Heart right ventricle (tissue), 16 donors: ENCODE measurements at regions not wholly inside any gene's neighbourhood (a gene's known extent, or its start where the extent isn't known, plus 50 kb on each side); places are given as distances from the start of the nearest gene placed in this dataset.
A peak's percentile ranks its signal among the peaks of the same experiment; 100 is the strongest.
"Not testable (repeated sequence)": the region's sequence is repeated elsewhere in the genome, so short reads cannot be mapped to it uniquely, and the experiment has no call there.

Experiments
- ATAC-seq, 8 donors: fragments of 200-7000 bp; cut with Tn5 transposase; one replicate each; pipeline ENCODE4 v1.9.1; 2020; ENCODE audit warnings: mild to moderate bottlenecking in 8 of 8, moderate library complexity in 8 of 8, moderate number of reproducible peaks in 1 of 8
- DNase-seq, 2 donors: peaks; one replicate each; pipeline ENCODE4 v3.0.0-alpha.2; 2020
- H3K27ac ChIP-seq, 10 donors: fragments of 200-600 bp; sonication (generic) in 2 of 10; one replicate each; pipeline versions ENCODE4 v1.5.0 to v1.8.0; 2020 to 2022; ENCODE audit warnings: mild to moderate bottlenecking in 3 of 10
- H3K27me3 ChIP-seq, 7 donors: fragments of 200-600 bp; one replicate each; pipeline ENCODE4 v1.8.0; 2021 to 2022; ENCODE audit warnings: mild to moderate bottlenecking in 2 of 7
- H3K36me3 ChIP-seq, 9 donors: fragments of 200-600 bp; sonication (generic) in 1 of 9; one replicate each; pipeline versions ENCODE4 v1.5.0 to v1.8.0; 2020 to 2022; ENCODE audit warnings: mild to moderate bottlenecking in 2 of 9
- H3K4me1 ChIP-seq, 9 donors: fragments of 200-600 bp; sonication (generic) in 1 of 9; one replicate each; pipeline versions ENCODE4 v1.5.0 to v1.8.0; 2020 to 2022; ENCODE audit warnings: mild to moderate bottlenecking in 4 of 9
- H3K4me3 ChIP-seq, 10 donors: fragments of 200-600 bp; sonication (generic) in 2 of 10; one replicate each; pipeline versions ENCODE4 v1.5.0 to v1.8.0; 2020 to 2022; ENCODE audit warnings: mild to moderate bottlenecking in 7 of 10, moderate library complexity in 2 of 10
- H3K9me3 ChIP-seq, 11 donors: fragments of 200-600 bp in 10 of 11; sonication (generic) in 2 of 11; one replicate each; pipeline versions ENCODE4 v1.5.0 to v1.8.0; 2013 to 2022; ENCODE audit warnings: mild to moderate bottlenecking in 2 of 11, control low read depth in 1 of 11, moderate library complexity in 1 of 11
- CTCF ChIP-seq, 9 donors: fragments of 200-600 bp; sonication (generic) in 2 of 9; IDR thresholded peaks; one replicate each; pipeline versions ENCODE4 v1.5.0 to v1.8.0; 2021 to 2022; ENCODE audit warnings: antibody characterized with exemption in 9 of 9, mild to moderate bottlenecking in 5 of 9, moderate library complexity in 1 of 9
- WGBS, 2 donors: extraction: QIAGEN DNeasy Blood & Tissue Kit; methylation state at CpG; one replicate each; pipeline ENCODE4 v1.1.7; 2013; ENCODE audit warnings: inconsistent platforms in 1 of 2; 5-methylcytosine and 5-hydroxymethylcytosine counted together
- intact Hi-C, 10 donors: fragments of 100-400 bp; cut with DNase I; formaldehyde crosslinking; loops; one replicate each; pipeline versions ENCODE4 v1.11.1 to v1.14.2; 2022
- donor health status: Arrhythmogenic right ventricular cardiomyopathy.
- donor health status: ischemic (EF 13 %, LVEDD 7.1; RV severe dilation, severe dysfunction).
- donor health status: healthy with polysubstance abuse.
- donor health status: DM: no; HTN: yes; CAD: no.
- donor health status: DM: no; HTN: no; CAD: no.
- donor health status: ischemic (EF 25% LVEDD 6.9; RV normal size, moderate dysfunction).
- donor health status: ischemic (EF 25% LVEDD 5.7; RV mildly dilated, moderate dysfunction).
- donor health status: healthy.
- donor health status: DM: yes; HTN: yes; CAD: no.
- donor health status: Ischemic cardiomyopathy.
- donor health status: ischemic (EF 35%, LVEDD 5.7; RV mildly dilated, moderate dysfunction).
- donor health status: nonischemic (EF 11% LVEDD 7.7; RV severe dilation, severe dysfunction).
- donor health status: DM: yes; HTN: yes; CAD: no.
- donor health status: PGD.
- donor health status: ischemic (EF 29% LVEDD 5.4; RV normal size, mild dysfunction).
- donor health status: nonischemic (EF 23%, LVEDD 6.1; RV moderate dilation, normal function).

- Histone ChIP-seq H3K4me3 (no peak overlapping the region), H3K9me3 (no peaks in the 10 kb centered on the region), H3K27ac (no peak overlapping the region), H3K36me3 (no peaks in the 10 kb centered on the region), H3K4me1 (peaks cover 0 to 27% (median 0%) of the 10 kb centered on the region in 9 donors), H3K27me3 (no peaks in the 10 kb centered on the region)
- TF ChIP-seq CTCF (IDR thresholded peaks at IDR 0.05) = no peak
- ATAC-seq (peak in 1 of 8 donors; percentile 7), DNase-seq (no peak)
- 81 to 96% methylated on average over 3 of the region's 3 CpGs for WGBS, 2 donors
- intact Hi-C loops = loop anchor here in 2 of 10 donors (10.0 kb wide), 2 partner anchors 90 to 490 kb away; partner anchors contain the start of gene DNAH7 (in 1 of the 2)
Measured at GRCh38 chr2:195574312-195574711, 82.7 kb upstream of the SLC39A10 start.

GRCh38 chr2:195572895-195573683 is 83.9 kb upstream of the SLC39A10 start:
- no peaks in the 10 kb centered on the region for H3K27me3 ChIP-seq
- WGBS, 2 donors = 95 to 97% methylated on average over 6 of the region's 6 CpGs
- no peaks in the 10 kb centered on the region for H3K36me3 ChIP-seq
- H3K4me3 ChIP-seq = no peak overlapping the region
- no peak overlapping the region for H3K27ac ChIP-seq
- no peak for DNase-seq
- intact Hi-C loops = loop anchor here in 2 of 10 donors (10.0 kb wide), 2 partner anchors 92 to 492 kb away; partner anchors contain the start of gene DNAH7 (in 1 of the 2)
- ATAC-seq = no peak
- peaks cover 0 to 26% (median 0%) of the 10 kb centered on the region in 9 donors for H3K4me1 ChIP-seq
- no peaks in the 10 kb centered on the region for H3K9me3 ChIP-seq
- no peak for TF ChIP-seq CTCF (IDR thresholded peaks at IDR 0.05)

GRCh38 chr2:195570329-195570728 is 86.7 kb upstream of the SLC39A10 start:
- Histone ChIP-seq H3K36me3 (no peaks in the 10 kb centered on the region), H3K27ac (no peak overlapping the region), H3K4me1 (peaks cover 0 to 17% (median 0%) of the 10 kb centered on the region in 9 donors), H3K4me3 (no peak overlapping the region), H3K9me3 (no peaks in the 10 kb centered on the region), H3K27me3 (no peaks in the 10 kb centered on the region)
- 77 to 79% methylated on average over 2 of the region's 2 CpGs for WGBS, 2 donors
- ATAC-seq (no peak), DNase-seq (no peak)
- no peak for TF ChIP-seq CTCF (IDR thresholded peaks at IDR 0.05)
- intact Hi-C loops = loop anchor here in 2 of 10 donors (10.0 kb wide), 2 partner anchors 94 to 494 kb away; partner anchors contain the start of gene DNAH7 (in 1 of the 2)

GRCh38 chr2:195569255-195569654 is 87.8 kb upstream of the SLC39A10 start:
- H3K36me3 ChIP-seq = no peaks in the 10 kb centered on the region
- no peaks in the 10 kb centered on the region for H3K9me3 ChIP-seq
- no peaks in the 10 kb centered on the region for H3K27me3 ChIP-seq
- intact Hi-C loops = no loop called here
- H3K27ac ChIP-seq = no peak overlapping the region
- WGBS, 2 donors = 90% methylated on average over 3 of the region's 3 CpGs
- peaks cover 0 to 6% (median 0%) of the 10 kb centered on the region in 9 donors for H3K4me1 ChIP-seq
- H3K4me3 ChIP-seq = no peak overlapping the region
- TF ChIP-seq CTCF (IDR thresholded peaks at IDR 0.05) = no peak
- DNase-seq (no peak), ATAC-seq (no peak)

GRCh38 chr2:195564625-195565135 is 92.3 kb upstream of the SLC39A10 start:
- DNase-seq, intact Hi-C loops, ATAC-seq, H3K9me3 ChIP-seq, H3K27me3 ChIP-seq, H3K4me3 ChIP-seq, H3K36me3 ChIP-seq: not testable (repeated sequence)
- Histone ChIP-seq H3K4me1 (peaks cover 0 to 36% (median 0%) of the 10 kb centered on the region in 9 donors), H3K27ac (peak overlapping the region in 1 of 10 donors; percentile 79)
- WGBS, 2 donors = 93 to 97% methylated on average over 8 of the region's 8 CpGs
